HG02981 (cell line): ENCODE measurements at regions not wholly inside any gene's neighbourhood (a gene's known extent, or its start where the extent isn't known, plus 50 kb on each side); places are given as distances from the start of the nearest gene placed in this dataset.
"Not testable (repeated sequence)": the region's sequence is repeated elsewhere in the genome, so short reads cannot be mapped to it uniquely, and the experiment has no call there.

Source experiments
- ATAC-seq: cut with Tn5 transposase; IDR thresholded peaks from one replicate; pipeline ENCODE4 v1.9.1; 2021; ENCODE audit warnings: mild to moderate bottlenecking, moderate library complexity; ENCODE audit not compliant: unreplicated experiment

DNA sequence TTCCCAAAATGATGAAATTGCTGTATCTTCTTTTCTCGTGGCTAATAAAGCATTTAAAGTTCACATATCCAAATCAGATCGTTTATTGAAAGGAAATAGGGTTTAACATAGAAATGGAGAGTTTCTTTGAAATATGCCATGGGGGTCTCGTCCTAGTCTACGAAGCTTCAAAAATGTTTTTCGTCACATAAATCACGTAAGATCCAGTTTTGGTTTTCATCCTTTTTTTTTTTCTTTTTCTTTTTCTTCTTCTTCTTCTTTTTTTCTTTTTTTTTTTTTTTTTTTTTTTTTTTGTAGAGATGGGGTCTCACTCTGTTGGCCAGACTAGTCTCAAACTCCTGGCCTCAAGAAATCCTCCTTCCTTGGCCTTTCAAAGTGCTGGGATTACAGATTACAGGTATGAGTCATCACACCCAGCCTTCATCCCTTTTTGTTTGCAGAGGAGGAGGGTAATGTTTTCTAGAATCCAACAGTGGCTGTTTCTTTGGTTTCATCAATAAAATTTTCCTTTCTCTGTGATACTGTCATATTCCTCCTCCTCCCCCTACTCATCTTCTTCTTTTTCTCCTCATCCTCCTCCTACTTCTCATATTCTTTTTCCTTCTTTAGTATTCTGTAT lies 94.7 kb upstream of the LOC128125822 start:
- no peak for ATAC-seq

DNA sequence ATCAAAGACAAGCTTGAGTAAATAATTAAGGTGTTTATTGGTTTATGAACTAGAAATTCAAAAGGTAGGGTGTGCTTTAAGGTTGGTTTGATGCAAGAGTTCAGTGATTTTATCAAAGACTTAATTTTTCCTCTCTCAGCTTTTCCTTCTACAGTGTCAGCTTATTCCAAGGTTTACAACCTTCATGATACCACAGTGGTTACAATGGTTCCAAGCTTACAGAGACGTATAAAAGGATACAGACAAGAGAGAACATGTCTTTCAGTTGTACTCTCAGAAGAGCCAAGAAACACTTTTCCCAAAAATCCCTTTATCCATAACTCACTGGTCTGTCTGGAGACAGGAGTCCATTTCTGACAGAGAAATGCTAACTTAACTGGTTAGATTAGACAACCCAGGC lies 93.5 kb upstream of the LOC128125822 start:
- ATAC-seq, result no peak

GRCh38 chr6:63486196-63486595 lies 86.1 kb upstream of the LOC128125822 start:
- ATAC-seq, result no peak

DNA sequence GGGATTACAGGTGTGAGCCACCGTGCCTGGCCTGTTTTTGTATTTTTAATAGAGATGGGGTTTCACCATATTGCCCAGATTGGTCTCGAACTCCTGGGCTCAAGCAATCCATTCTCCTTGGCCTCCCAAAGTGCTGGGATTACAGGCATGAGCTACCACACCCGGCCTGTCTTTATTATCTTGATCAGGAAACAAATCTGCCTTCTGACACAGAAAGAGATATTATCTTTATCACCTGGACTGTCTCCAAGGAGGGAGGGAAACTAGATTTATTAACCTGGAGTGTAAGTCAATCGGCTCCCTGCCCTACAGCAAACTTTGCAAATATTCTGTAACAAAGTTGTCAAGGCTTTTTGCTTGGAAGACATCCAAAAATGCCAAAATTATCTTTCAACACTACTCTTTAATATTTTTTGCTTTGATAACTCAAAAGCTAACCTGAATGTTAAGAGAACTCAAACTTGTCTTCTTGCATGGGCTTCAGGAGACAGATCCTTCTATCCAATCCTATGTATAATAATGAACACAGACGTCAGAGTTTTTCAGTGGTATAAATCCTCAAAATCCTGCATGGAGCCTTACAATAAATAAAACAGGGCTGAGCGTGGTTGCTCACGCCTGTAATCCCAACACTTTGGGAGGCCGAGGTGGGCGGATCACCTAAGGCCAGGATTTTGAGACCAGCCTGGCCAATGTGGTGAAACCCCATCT lies 85.0 kb upstream of the LOC128125822 start:
- ATAC-seq, result no peak

DNA sequence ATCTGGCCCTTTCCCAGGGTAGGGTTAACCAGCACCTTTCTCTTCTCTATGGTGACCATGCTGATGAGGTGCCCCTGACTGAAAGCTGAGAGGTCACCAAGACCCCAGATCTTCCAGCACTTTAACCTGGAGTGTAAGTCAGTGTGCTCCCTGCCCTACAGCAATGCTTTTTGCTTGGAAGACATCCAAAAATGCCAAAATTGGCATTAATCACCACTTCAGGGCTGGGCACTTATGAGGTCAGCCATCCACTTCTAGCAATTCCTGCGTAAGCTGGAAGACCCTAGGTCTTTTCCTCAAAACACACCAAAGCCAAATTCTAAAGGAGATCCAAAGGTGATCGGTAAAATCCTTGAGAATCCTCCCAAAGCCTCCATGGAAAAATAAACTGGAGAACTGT lies 81.2 kb upstream of the LOC128125822 start:
- no peak for ATAC-seq

- no peak for ATAC-seq
Observed at GRCh38 chr6:63492476-63492875, 79.8 kb upstream of the LOC128125822 start.

- no peak for ATAC-seq
Observed at GRCh38 chr6:63493557-63493956, 78.7 kb upstream of the LOC128125822 start.

GRCh38 chr6:63496361-63496804 lies 75.9 kb upstream of the LOC128125822 start:
- no peak for ATAC-seq

DNA sequence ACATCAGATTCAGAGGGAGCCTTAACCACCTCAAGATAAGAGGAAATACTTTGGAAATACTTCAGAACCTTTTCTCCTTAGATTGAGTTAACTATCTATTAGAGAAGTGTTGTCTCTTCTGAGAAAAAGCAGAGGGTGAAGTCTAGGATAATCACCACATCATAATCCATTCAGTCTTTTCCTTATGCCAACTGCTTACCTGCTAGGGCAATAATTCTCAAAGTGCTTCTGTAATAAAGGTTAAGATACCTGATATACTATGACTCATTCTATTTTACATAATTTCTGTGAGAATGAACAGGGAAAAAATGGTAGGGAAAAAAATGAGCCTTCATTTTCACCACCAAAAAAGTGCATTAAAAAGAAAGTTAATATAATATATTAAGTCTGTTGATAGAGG lies 70.1 kb upstream of the LOC128125822 start:
- ATAC-seq, result no peak

DNA sequence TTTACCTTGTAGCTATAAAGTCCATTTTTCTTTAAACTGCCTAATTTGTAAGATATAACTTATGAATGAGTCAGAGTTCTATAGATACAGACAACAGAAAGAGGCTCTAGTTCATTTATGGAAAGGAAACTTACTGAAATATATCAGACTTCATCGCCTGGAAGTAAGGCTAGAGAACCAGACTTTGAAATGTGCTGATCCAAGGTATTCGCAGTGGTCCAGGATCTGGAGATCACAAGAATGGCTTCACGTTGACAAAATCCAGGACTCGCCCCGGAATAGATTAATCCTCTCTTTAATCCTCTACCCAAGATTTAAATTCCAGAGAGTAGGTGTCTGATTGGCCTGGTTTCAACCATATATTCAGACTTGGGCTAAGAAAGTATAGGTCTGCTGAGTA lies 69.1 kb upstream of the LOC128125822 start:
- ATAC-seq, result no peak

DNA sequence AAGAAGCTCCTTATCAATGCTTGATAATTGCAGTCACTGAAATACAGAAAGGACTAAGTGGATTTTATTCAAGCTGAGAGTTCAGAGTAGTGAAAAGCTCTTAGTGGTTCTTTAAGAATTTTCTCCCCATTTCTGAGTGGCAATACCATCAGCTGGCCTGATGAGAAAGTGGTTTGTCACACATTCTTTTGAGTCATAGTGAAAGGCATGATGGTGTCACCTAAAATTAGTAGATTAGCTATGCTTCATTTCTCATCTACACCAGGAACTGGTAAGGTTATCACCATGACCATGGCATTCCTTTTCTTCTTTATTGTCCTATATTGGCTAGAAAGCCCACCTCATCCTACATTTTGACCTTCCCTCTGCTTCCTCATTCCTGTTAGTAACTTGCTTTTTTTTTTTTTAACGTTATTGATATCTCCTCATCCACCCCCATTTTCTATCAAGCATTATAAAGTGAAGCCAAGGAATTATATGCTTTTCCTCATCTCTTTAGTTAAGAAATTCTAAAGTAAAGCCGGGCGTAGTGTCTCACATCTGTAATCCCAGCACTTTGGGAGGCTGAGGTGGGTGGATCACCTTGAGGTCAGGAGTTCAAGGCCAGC lies 67.4 kb upstream of the LOC128125822 start:
- peak; percentile 99 for ATAC-seq

DNA sequence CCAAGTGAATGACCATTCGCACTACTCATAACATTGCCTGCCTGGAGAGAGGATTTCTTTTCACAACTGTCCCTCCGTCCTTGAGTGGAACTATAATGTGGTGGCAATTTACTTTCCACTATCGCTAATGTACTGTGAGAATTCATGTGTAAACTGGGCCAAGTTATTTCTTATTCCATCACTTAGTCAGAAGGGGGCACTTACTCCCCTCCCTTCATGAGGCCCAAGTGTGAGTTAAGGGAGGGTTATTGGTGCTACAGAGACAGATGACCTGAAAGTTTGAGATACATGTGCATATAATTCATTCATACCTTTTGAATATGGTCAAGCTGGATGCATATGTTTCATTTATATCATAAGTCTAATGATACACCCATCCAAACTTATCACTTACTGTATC lies 65.2 kb upstream of the LOC128125822 start:
- no peak for ATAC-seq

DNA sequence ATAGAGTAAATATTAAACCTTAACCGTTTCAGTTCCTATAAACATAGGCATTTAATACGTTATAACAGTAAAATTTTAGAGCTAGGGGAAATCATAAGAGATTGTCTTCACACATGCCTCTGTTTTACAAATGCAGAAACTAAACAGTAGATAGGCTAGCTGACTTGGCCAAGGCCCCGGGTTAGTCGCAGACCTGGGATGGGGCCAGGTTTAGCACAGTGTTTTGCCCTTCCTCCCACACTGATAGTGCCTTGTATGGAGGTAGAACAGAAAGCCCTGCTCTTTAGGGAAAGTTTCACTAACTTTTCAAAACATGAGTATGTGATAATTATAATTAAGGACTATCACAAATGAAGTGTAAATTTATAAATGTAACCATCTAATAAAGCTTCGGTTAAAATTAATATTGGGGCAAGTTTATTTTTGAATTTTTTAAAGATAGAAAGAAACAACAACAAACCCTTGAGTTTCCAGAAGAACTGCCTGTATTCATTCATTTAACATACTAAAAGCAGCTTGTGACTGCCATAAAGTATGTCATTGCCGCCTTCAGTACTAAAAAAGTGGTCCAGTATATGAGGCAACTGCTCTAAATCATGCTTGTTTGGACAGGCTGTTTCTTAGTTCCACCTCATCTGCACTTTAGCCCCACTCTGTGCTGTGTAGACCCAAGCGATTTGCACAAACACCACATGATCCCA lies 62.5 kb upstream of the LOC128125822 start:
- ATAC-seq, result no peak

DNA sequence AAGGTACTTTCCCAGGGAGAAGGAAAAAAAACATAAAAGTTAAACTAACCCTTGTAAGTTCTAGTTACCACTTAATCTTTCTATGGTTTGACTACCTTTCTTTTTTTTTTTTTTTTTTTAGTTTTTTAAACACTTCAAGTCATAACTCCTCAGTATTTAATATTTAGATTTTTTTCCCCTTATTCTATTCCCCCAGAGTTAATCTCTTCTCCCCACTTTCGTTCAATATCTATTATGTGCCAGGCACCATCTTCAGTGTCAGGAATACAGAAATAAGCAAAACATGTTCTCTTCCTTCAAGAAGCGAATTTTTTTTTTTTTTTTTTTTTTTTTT lies 62.0 kb upstream of the LOC128125822 start:
- no peak for ATAC-seq

- no peak for ATAC-seq
Observed at GRCh38 chr6:63510849-63511248, 61.4 kb upstream of the LOC128125822 start.

GRCh38 chr6:63514488-63515173 lies 57.6 kb upstream of the LOC128125822 start:
- no peak for ATAC-seq

DNA sequence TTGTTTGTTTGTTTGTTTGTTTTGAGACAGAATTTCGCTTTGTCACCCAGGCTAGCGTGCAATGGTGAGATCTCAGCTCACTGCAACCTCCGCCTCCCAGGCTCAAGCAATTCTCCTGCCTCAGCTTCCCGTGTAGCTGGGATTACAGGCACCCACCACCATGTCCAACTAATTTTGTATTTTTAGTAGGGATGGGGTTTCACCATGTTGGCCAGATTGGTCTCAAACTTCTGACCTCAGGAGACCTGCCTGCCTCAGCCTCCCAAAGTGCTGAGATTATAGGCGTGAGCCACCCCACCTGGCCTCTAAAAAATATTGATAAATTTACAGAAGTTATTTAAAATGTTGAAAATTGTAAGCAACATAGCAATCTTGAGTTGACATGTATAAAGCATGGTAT lies 57.1 kb upstream of the LOC128125822 start:
- ATAC-seq, result not testable (repeated sequence)

- ATAC-seq, result no peak
Observed at GRCh38 chr6:63516186-63516944, 55.9 kb upstream of the LOC128125822 start.

- no peak for ATAC-seq
Observed at GRCh38 chr6:63517221-63517620, 55.1 kb upstream of the LOC128125822 start.

DNA sequence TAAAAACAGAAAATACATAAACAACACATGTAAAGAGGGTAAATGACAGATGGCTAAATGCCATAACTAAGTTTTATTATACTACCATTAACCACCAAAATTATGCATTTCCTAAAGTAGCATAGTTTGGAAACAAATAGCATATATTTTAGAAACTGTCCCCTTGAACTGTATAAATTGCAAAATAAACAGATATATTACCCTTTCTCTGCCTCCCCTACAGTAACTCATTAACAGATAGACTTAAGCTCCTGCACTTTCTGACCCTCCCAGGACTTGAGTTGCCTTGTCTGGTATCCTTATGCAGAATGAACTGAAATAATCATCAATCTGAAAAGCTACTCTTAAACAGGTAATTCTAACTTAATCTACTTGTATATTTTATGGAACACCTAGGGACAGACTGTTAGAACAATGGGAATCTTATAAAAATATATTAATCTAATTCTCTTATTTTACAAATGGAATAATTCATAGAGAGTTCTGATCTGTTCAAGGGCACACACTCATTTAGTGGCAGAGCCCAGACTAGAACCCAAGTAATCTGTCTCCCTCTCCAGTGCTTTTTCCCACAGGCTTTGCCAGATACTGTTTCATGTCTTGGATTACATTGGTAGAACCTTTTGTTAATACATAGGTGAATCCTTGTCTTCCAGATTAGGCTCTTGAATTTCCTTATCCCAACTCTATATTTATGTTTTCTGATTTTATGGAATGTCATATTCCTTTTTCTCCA lies 50.6 kb upstream of the LOC128125822 start:
- ATAC-seq, result no peak
